HepG2 (cell line): ENCODE measurements at regions not wholly inside any gene's neighbourhood (a gene's known extent, or its start where the extent isn't known, plus 50 kb on each side); places are given as distances from the start of the nearest gene placed in this dataset.

ENCODE experiments used
- ATAC-seq: fragments of 200-7000 bp; cut with Tn5 transposase; 3 replicates; pipeline ENCODE4 v1.9.1; 2020; ENCODE audit warnings: mild to moderate bottlenecking, moderate library complexity
- BruUV-seq: library from RNA; stranded (reverse); fragments of 400-500 nt; replicated peaks from 2 replicates; lab custom pipeline; 2021; lab: Mats Ljungman, UMichigan
- CTCF ChIA-PET: fragments of 300-600 bp; formaldehyde crosslinking; extraction: SDS; loops from one replicate; lab custom pipeline; 2021; ENCODE audit warnings: low total read pairs, inconsistent platforms, low intra/inter-chr PET ratio; lab: Yijun Ruan, JAX
- POLR2A ChIA-PET: fragments of 350-600 bp; sonication (Branson Sonifier 250); formaldehyde crosslinking; loops from one replicate; lab custom pipeline; 2020; ENCODE audit warnings: antibody characterized with exemption, inconsistent platforms; lab: Yijun Ruan, JAX
- DNase-seq: peaks from one replicate; pipeline ENCODE4 v3.0.0-alpha.2; 2015; ENCODE audit warnings: low spot score
- FAIRE-seq: peaks from 3 replicates; lab custom pipeline; 2011; peaks lifted over from hg19 to GRCh38; lab: Jason Lieb, UNC
- H2AFZ ChIP-seq: one replicate; pipeline ENCODE4 v1.6.1; 2011; ENCODE audit warnings: low read length, inconsistent platforms
- H3K27ac ChIP-seq: fragments of 300-600 bp; 3 replicates; pipeline ENCODE4 v1.8.0; 2011; ENCODE audit warnings: mixed run types, mild to moderate bottlenecking, mixed read lengths, low read length, inconsistent platforms; ENCODE audit not compliant: insufficient read depth; ENCODE audit errors: extremely low read length
- H3K27me3 ChIP-seq, 2 experiments: fragments of 200-600 bp in 1 of 2; 2 replicates in 1 of 2; 3 replicates in 1 of 2; pipeline versions ENCODE4 v1.6.0 to v1.8.0; 2011; ENCODE audit warnings: low read length in 2 of 2, mild to moderate bottlenecking in 2 of 2, moderate library complexity in 2 of 2, inconsistent platforms in 1 of 2; ENCODE audit not compliant: insufficient read depth in 2 of 2, control insufficient read depth in 1 of 2
- H3K36me3 ChIP-seq, 2 experiments: fragments of 200-600 bp in 1 of 2; replicated peaks in 1 of 2; 2 replicates in 1 of 2; 3 replicates in 1 of 2; pipeline versions ENCODE4 v1.5.1 to v1.8.0; 2011; ENCODE audit warnings: low read length in 2 of 2, inconsistent platforms in 1 of 2; ENCODE audit not compliant: insufficient read depth in 2 of 2, control insufficient read depth in 1 of 2
- H3K4me1 ChIP-seq: 2 replicates; pipeline ENCODE4 v1.5.1; 2012; ENCODE audit warnings: low read length, inconsistent platforms; ENCODE audit not compliant: insufficient read depth
- H3K4me2 ChIP-seq: 2 replicates; pipeline ENCODE4 v1.6.0; 2011; ENCODE audit warnings: low read depth, low read length, inconsistent platforms
- H3K4me3 ChIP-seq, 3 experiments: fragments of 200-600 bp in 1 of 3; sonication (generic), shearing (Covaris generic) in 1 of 3; replicated peaks in 1 of 3; 2 replicates each; pipeline ENCODE4 v1.5.1; 2011 to 2016; ENCODE audit warnings: low read length in 3 of 3, inconsistent platforms in 2 of 3, low read depth in 2 of 3, mild to moderate bottlenecking in 2 of 3, control low read depth in 1 of 3, mixed read lengths in 1 of 3; ENCODE audit not compliant: insufficient read depth in 1 of 3
- H3K79me2 ChIP-seq: one replicate; pipeline ENCODE4 v1.6.1; 2011; ENCODE audit warnings: low read length, inconsistent platforms; ENCODE audit not compliant: insufficient read depth
- H3K9ac ChIP-seq: 2 replicates; pipeline ENCODE4 v1.6.0; 2011; ENCODE audit warnings: mild to moderate bottlenecking, low read depth, low read length, inconsistent platforms; ENCODE audit not compliant: insufficient read depth
- H3K9me3 ChIP-seq: 2 replicates; pipeline ENCODE4 v1.5.1; 2012; ENCODE audit warnings: mild to moderate bottlenecking, low read length
- H4K20me1 ChIP-seq: 2 replicates; pipeline ENCODE4 v1.6.0; 2011; ENCODE audit warnings: inconsistent platforms, mild to moderate bottlenecking, low read length, moderate library complexity; ENCODE audit not compliant: insufficient read depth
- MAFF ChIP-seq: IDR thresholded peaks from 2 replicates; pipeline ENCODE4 v1.6.1; 2011; ENCODE audit warnings: low read depth, low read length, improper control_type of control experiment
- MAFK ChIP-seq, 2 experiments: IDR thresholded peaks in 1 of 2; conservative IDR thresholded peaks in 1 of 2; 2 replicates each; pipeline ENCODE4 v1.6.1; 2011; ENCODE audit warnings: improper control_type of control experiment in 2 of 2, low read length in 2 of 2
- PCBP1 ChIP-seq: fragments of 200-400 bp; formaldehyde crosslinking; IDR thresholded peaks from 2 replicates; pipeline ENCODE4 v1.6.1; 2017; ENCODE audit warnings: mild to moderate bottlenecking, low read depth, low read length, borderline replicate concordance
- ZBTB33 ChIP-seq: sonication (generic); formaldehyde crosslinking; IDR thresholded peaks from 2 replicates; pipeline ENCODE4 v1.4.0; 2020; ENCODE audit warnings: missing genetic modification reagents
- ZNF142 ChIP-seq: sonication (generic); formaldehyde crosslinking; IDR thresholded peaks from 2 replicates; pipeline ENCODE4 v1.4.0; 2020; ENCODE audit warnings: missing genetic modification reagents
- in situ Hi-C: cut with HindIII; loops from 2 replicates; pipeline ENCODE4 v1.10.0; 2017; ENCODE audit warnings: low pct_unique_long_range_greater_than_20kb; ENCODE audit not compliant: extremely low pct_ligation_motif_present
- intact Hi-C: fragments of 100-400 bp; cut with micrococcal nuclease; formaldehyde crosslinking; loops from one replicate; pipeline ENCODE4 v1.10.0; 2022; ENCODE audit not compliant: unreplicated experiment

GRCh38 chr5:29412979-29413378 is 1780.5 kb upstream of the CDH6 start (continued):
- TF ChIP-seq ZBTB33 (CRISPR knock-in tag) (no peak), ZNF142 (CRISPR knock-in tag) (no peak)

GRCh38 chr5:29402270-29402669 is 1791.2 kb upstream of the CDH6 start:
- no peak for DNase-seq
- no peak overlapping the region for H2AFZ ChIP-seq
- intact Hi-C loops = no loop called here
- H4K20me1 ChIP-seq = no peaks in the 10 kb centered on the region
- ChIA-PET POLR2A (no interaction called here), CTCF (no interaction called here)
- no peaks in the 10 kb centered on the region for H3K36me3 ChIP-seq
- no peak for FAIRE-seq
- H3K4me3 ChIP-seq = no peak overlapping the region
- no peak for ATAC-seq
- no peaks in the 10 kb centered on the region for H3K27me3 ChIP-seq
- TF ChIP-seq MAFK (conservative IDR thresholded peaks at IDR 0.05 in 1 of 2, IDR thresholded peaks at IDR 0.05 in 1 of 2; ENCODE audit: low read length in 2 of 2) = peak in 1 of 2 experiments; percentile 58; a peak in 2 of 4 replicates
- no peak for TF ChIP-seq PCBP1
- 0 out of 2 replicates have a peak, but pooled peaks have one; percentile 18 for TF ChIP-seq MAFF
- H3K27ac ChIP-seq = no peak overlapping the region
- in situ Hi-C loops = no loop called here
- H3K4me2 ChIP-seq = no peak overlapping the region
- H3K79me2 ChIP-seq = no peaks in the 10 kb centered on the region
- BruUV-seq = no TSS peak
- H3K9ac ChIP-seq = no peak overlapping the region
- H3K4me1 ChIP-seq = no peaks in the 10 kb centered on the region
- peaks cover 48% of the 10 kb centered on the region for H3K9me3 ChIP-seq
